ENCODE measurements at regions not wholly inside any gene's neighbourhood (a gene's known extent, or its start where the extent isn't known, plus 50 kb on each side); places are given as distances from the start of the nearest gene placed in this dataset.

- DNase-seq (ENCODE audit: low read depth): no peak
- no peaks in the 10 kb centered on the region for H3K36me3 ChIP-seq (ENCODE audit: control insufficient read depth, insufficient read depth, low read length)
- TF ChIP-seq, protein P1, sequence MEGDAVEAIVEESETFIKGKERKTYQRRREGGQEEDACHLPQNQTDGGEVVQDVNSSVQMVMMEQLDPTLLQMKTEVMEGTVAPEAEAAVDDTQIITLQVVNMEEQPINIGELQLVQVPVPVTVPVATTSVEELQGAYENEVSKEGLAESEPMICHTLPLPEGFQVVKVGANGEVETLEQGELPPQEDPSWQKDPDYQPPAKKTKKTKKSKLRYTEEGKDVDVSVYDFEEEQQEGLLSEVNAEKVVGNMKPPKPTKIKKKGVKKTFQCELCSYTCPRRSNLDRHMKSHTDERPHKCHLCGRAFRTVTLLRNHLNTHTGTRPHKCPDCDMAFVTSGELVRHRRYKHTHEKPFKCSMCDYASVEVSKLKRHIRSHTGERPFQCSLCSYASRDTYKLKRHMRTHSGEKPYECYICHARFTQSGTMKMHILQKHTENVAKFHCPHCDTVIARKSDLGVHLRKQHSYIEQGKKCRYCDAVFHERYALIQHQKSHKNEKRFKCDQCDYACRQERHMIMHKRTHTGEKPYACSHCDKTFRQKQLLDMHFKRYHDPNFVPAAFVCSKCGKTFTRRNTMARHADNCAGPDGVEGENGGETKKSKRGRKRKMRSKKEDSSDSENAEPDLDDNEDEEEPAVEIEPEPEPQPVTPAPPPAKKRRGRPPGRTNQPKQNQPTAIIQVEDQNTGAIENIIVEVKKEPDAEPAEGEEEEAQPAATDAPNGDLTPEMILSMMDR (IDR thresholded peaks at IDR 0.05; ENCODE audit: insufficient read depth, low read length, severe bottlenecking): no peak
- no peak overlapping the region for H3K4me3 ChIP-seq (ENCODE audit: low read depth, low read length)
- H3K27me3 ChIP-seq (ENCODE audit: control insufficient read depth, insufficient read depth, low read length): no peaks in the 10 kb centered on the region
- FAIRE-seq: no peak
Measured at GRCh38 chr6:166822609-166823008, 133.7 kb downstream of the RNASET2 start.

DNA sequence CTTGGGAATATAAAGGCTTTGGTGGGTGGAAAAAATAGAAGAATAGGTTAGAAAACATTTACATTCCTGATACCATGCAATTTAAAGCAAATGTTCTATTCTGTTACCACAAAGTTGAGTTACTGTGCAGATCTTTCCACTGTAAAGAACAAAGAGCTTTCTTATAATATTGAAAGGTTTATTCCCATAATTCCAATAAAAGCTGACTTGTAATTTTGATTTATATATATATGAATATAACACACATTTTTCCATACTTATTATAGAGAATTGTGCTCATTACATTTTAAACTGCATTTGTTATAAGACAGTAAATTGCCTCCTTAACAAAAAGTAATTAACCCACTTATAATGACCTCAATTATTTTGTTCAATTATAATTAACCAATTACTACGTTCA is 135.9 kb downstream of the RNASET2 start:
- DNase-seq (ENCODE audit: low read depth): no peak
- FAIRE-seq: no peak

GRCh38 chr6:166820070-166820469 is 136.3 kb downstream of the RNASET2 start:
- H3K4me3 ChIP-seq (ENCODE audit: low read depth, low read length): no peak overlapping the region
- FAIRE-seq: no peak
- no peaks in the 10 kb centered on the region for H3K27me3 ChIP-seq (ENCODE audit: control insufficient read depth, insufficient read depth, low read length)
- no peaks in the 10 kb centered on the region for H3K36me3 ChIP-seq (ENCODE audit: control insufficient read depth, insufficient read depth, low read length)
- no peak for DNase-seq (ENCODE audit: low read depth)
- TF ChIP-seq, protein P1 (IDR thresholded peaks at IDR 0.05; ENCODE audit: insufficient read depth, low read length, severe bottlenecking): no peak

More for the DNA sequence above, 135.9 kb downstream of the RNASET2 start:
- TF ChIP-seq, protein P1 (IDR thresholded peaks at IDR 0.05; ENCODE audit: insufficient read depth, low read length, severe bottlenecking): no peak
- Histone ChIP-seq H3K4me3 (ENCODE audit: low read depth, low read length) (no peak overlapping the region), H3K36me3 (ENCODE audit: control insufficient read depth, insufficient read depth, low read length) (no peaks in the 10 kb centered on the region), H3K27me3 (ENCODE audit: control insufficient read depth, insufficient read depth, low read length) (no peaks in the 10 kb centered on the region)

- DNase-seq (ENCODE audit: low read depth): no peak
- H3K27me3 ChIP-seq (ENCODE audit: control insufficient read depth, insufficient read depth, low read length): no peaks in the 10 kb centered on the region
- FAIRE-seq: no peak
Measured at GRCh38 chr6:166815629-166816028, 140.7 kb downstream of the RNASET2 start.

DNA sequence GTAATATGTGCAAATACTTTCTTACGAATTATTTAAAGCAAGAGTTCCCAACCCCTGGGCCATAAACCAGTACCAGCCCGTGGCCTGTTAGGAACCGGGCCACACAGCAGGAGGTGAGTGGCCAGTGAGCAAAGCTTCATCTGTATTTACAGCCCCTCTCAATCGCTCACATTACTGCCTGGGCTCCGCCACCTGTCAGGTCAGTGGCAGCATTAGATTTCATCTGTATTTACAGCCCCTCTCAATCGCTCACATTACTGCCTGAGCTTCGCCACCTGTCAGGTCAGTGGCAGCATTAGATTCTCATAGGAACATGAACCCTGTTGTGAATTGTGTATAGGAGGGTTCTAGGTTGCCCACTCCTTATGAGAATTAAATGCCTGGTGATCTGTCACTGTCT is 142.0 kb downstream of the RNASET2 start:
- TF ChIP-seq, protein P1 (IDR thresholded peaks at IDR 0.05; ENCODE audit: insufficient read depth, low read length, severe bottlenecking): no peak
- H3K4me3 ChIP-seq (ENCODE audit: low read depth, low read length): no peak overlapping the region
- no peaks in the 10 kb centered on the region for H3K36me3 ChIP-seq (ENCODE audit: control insufficient read depth, insufficient read depth, low read length)
- DNase-seq (ENCODE audit: low read depth): no peak
- FAIRE-seq: no peak
- no peaks in the 10 kb centered on the region for H3K27me3 ChIP-seq (ENCODE audit: control insufficient read depth, insufficient read depth, low read length)

More at GRCh38 chr6:166815629-166816028, 140.7 kb downstream of the RNASET2 start:
- TF ChIP-seq, protein P1 (IDR thresholded peaks at IDR 0.05; ENCODE audit: insufficient read depth, low read length, severe bottlenecking): no peak
- no peak overlapping the region for H3K4me3 ChIP-seq (ENCODE audit: low read depth, low read length)
- H3K36me3 ChIP-seq (ENCODE audit: control insufficient read depth, insufficient read depth, low read length): no peaks in the 10 kb centered on the region

GRCh38 chr6:166813461-166813860 is 142.9 kb downstream of the RNASET2 start:
- no peak overlapping the region for H3K4me3 ChIP-seq (ENCODE audit: low read depth, low read length)
- H3K27me3 ChIP-seq (ENCODE audit: control insufficient read depth, insufficient read depth, low read length): no peaks in the 10 kb centered on the region
- DNase-seq (ENCODE audit: low read depth) (no peak), FAIRE-seq (no peak)
- no peaks in the 10 kb centered on the region for H3K36me3 ChIP-seq (ENCODE audit: control insufficient read depth, insufficient read depth, low read length)
- TF ChIP-seq, protein P1 (IDR thresholded peaks at IDR 0.05; ENCODE audit: insufficient read depth, low read length, severe bottlenecking): no peak
